ENCODE measurements at regions not wholly inside any gene's neighbourhood (a gene's known extent, or its start where the extent isn't known, plus 50 kb on each side); places are given as distances from the start of the nearest gene placed in this dataset.

DNA sequence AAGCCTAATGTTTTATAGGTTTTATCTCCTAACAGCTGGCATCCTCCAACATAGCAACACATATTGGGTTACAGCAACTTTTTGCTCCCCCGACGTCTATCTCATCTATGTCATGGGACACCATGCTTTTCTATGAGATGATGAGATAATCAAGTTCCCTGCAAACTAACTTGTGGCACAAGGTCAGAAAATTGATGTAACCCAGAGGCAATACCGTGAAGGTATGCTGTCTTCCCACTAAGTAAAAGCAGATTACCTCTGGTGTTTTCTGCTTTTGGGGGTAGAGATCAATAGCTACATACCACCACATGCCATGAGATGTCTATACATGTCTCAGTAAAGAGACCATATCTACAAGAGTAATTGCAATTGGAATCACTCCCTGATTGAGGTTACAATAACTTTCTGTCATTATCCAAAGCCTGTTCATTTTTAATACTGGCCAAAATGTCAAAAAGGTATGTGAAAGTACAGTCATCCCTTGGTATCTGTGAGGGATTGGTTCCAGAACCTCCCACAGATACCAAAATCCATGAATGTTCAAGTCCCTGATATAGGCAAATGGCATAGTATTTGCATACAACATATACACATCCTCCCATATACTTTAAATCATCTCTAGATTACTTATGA, 131.3 kb downstream of the CYSLTR2 start:
- H3K9me3 Mint-ChIP-seq, result peaks cover 7 to 20% (median 14%) of the 10 kb centered on the region in 6 donors
- no peak overlapping the region for H3K27ac Mint-ChIP-seq
- H3K4me1 Mint-ChIP-seq, result no peaks in the 10 kb centered on the region

DNA sequence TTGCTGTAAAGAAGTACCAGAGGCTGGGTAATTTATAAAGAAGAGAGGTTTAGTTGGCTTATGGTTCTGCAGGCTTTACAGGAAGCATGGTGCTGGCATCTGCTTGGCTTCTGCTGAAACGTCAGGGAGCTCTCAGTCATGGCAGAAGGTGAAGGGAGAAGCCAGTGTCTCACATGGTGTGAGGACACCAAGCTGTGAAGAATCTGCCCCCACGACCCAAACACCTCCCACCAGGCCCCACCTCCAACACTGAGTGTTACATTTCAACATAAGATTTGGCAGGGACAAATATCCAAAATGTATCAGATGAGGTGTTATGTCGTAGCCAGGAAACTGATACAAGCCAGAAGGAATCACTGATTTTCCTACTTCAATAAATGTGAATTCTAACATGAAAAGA, 136.5 kb downstream of the CYSLTR2 start:
- Mint-ChIP-seq H3K9me3 (peaks cover 0 to 1% (median 0%) of the 10 kb centered on the region in 6 donors), H3K36me3 (no peaks in the 10 kb centered on the region), H3K27ac (no peak overlapping the region), H3K4me1 (no peaks in the 10 kb centered on the region), H3K4me3 (no peak overlapping the region), H3K27me3 (ENCODE audit: low read depth in 3 of 3) (peaks cover 0 to 5% (median 3%) of the 10 kb centered on the region in 3 donors)
- DNase-seq, result no peak

More for the DNA sequence above, 131.3 kb downstream of the CYSLTR2 start:
- peaks cover 3 to 8% (median 4%) of the 10 kb centered on the region in 3 donors for H3K27me3 Mint-ChIP-seq (ENCODE audit: low read depth in 3 of 3)
- H3K4me3 Mint-ChIP-seq, result no peak overlapping the region
- no peaks in the 10 kb centered on the region for H3K36me3 Mint-ChIP-seq
- no peak for DNase-seq

DNA sequence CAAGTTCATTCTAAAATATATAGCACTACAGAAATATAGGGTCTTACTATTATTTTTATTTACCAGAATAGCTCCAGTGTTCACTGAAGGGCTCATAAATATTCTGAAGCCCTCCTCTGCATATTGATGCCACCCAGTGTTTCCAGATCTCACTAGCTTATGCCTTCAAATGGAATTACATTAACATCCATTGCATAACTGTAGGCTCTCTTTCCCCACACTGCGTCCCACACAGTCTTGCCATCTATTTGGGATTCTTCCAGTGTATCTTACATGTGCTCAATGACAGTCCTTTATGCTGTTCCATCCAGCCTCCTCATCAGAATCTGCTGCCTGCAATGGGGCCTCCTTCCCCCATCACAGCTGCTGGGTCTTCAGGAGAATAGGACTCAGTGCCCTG, 137.2 kb downstream of the CYSLTR2 start:
- Mint-ChIP-seq H3K9me3 (peaks cover 0 to 1% (median 0%) of the 10 kb centered on the region in 6 donors), H3K4me1 (no peaks in the 10 kb centered on the region), H3K36me3 (no peaks in the 10 kb centered on the region), H3K4me3 (no peak overlapping the region), H3K27ac (no peak overlapping the region), H3K27me3 (ENCODE audit: low read depth in 3 of 3) (peaks cover 0 to 6% (median 3%) of the 10 kb centered on the region in 3 donors)
- DNase-seq, result no peak

DNA sequence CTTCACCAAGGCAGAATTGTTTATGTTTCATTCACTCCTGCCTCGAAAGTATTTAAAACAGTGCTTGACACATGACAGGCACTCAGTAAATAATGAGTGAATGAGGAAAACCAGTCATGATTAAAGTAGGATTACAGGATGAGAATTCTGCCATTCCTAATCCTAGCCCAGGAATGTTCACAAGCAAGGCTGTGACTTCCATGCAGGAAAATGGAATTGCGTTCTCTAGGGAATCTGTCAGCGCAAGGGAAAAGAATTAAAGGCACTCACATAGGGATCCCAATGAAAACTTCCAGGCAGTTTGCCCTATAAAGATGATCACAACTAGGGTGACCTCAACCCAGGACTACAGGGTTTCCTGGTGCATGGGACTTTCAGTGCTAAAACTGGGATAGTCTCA, 143.4 kb downstream of the CYSLTR2 start:
- DNase-seq, result no peak
- Mint-ChIP-seq H3K27ac (no peak overlapping the region), H3K4me3 (no peak overlapping the region), H3K9me3 (no peaks in the 10 kb centered on the region), H3K4me1 (no peaks in the 10 kb centered on the region), H3K36me3 (peaks cover 0 to 4% (median 0%) of the 10 kb centered on the region in 3 donors), H3K27me3 (ENCODE audit: low read depth in 3 of 3) (peaks cover 2 to 6% (median 3%) of the 10 kb centered on the region in 3 donors)

DNA sequence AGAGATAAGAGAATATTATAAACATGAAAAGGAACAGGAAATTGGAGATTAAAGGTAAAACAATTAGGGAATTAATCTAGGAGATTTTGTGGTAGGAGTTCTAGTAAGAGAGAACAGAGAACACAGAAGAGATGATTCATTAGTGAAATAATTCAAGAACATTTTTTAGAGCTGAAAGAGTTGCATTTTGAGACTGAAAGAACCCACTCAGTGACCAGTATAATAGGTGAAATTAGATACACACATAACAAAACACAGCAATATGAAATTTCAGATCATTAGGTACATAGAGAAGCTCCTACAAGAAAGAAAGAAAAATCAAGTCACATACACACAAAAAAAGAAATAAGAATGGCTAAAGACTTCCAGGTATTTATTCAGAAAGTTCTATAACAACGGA, 144.0 kb downstream of the CYSLTR2 start:
- H3K9me3 Mint-ChIP-seq, result no peaks in the 10 kb centered on the region
- H3K27ac Mint-ChIP-seq, result no peak overlapping the region
- H3K4me3 Mint-ChIP-seq, result no peak overlapping the region
- DNase-seq, result no peak
- H3K36me3 Mint-ChIP-seq, result peaks cover 0 to 4% (median 0%) of the 10 kb centered on the region in 3 donors
- H3K4me1 Mint-ChIP-seq, result no peaks in the 10 kb centered on the region
- peaks cover 2 to 6% (median 3%) of the 10 kb centered on the region in 3 donors for H3K27me3 Mint-ChIP-seq (ENCODE audit: low read depth in 3 of 3)

DNA sequence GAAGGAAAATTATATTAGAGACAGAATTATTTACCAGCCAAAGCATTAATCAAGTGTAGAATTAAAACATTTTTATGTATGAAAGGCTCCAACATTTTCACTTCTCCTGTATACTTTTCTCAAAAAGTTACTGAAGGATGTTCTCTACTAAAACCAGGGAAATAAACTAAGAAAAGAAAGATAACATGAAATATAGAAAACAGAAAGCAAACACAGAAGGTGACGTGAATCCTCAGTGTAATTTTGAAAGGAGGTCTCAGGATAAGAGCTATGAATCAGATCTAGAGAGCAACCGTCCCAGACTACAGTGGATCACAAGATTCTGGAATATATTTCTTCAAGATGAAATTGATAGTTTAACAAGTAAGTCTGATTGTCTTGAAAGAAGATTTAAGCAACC, 144.5 kb downstream of the CYSLTR2 start:
- Mint-ChIP-seq H3K9me3 (no peaks in the 10 kb centered on the region), H3K4me3 (no peak overlapping the region), H3K27ac (no peak overlapping the region), H3K4me1 (no peaks in the 10 kb centered on the region), H3K27me3 (ENCODE audit: low read depth in 3 of 3) (peaks cover 2 to 6% (median 3%) of the 10 kb centered on the region in 3 donors), H3K36me3 (peaks cover 0 to 4% (median 0%) of the 10 kb centered on the region in 3 donors)
- no peak for DNase-seq

DNA sequence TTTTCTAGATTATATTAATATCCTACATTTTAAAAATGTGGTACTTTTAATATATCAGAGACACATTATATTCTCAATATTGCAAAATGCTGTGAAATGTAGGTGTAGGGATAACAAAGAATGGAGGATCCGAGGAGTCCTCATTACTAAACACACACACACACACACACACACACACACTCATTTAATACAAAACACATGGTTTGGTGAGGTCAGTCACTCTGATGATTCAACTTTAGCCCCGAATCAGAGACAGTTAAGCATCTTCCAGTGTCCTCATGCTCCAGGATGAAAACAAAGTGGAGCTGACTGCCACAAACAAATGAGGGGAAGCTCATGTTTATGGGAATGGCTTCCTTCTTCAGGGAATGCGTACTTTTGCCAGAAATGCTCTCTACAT, 147.5 kb downstream of the CYSLTR2 start:
- DNase-seq, result no peak
- Mint-ChIP-seq H3K4me3 (no peak overlapping the region), H3K27ac (no peak overlapping the region), H3K4me1 (peaks cover 0 to 5% of the 10 kb centered on the region in 2 donors), H3K36me3 (peaks cover 0 to 4% (median 0%) of the 10 kb centered on the region in 3 donors), H3K27me3 (ENCODE audit: low read depth in 3 of 3) (peaks cover 0 to 7% (median 3%) of the 10 kb centered on the region in 3 donors), H3K9me3 (no peaks in the 10 kb centered on the region)

DNA sequence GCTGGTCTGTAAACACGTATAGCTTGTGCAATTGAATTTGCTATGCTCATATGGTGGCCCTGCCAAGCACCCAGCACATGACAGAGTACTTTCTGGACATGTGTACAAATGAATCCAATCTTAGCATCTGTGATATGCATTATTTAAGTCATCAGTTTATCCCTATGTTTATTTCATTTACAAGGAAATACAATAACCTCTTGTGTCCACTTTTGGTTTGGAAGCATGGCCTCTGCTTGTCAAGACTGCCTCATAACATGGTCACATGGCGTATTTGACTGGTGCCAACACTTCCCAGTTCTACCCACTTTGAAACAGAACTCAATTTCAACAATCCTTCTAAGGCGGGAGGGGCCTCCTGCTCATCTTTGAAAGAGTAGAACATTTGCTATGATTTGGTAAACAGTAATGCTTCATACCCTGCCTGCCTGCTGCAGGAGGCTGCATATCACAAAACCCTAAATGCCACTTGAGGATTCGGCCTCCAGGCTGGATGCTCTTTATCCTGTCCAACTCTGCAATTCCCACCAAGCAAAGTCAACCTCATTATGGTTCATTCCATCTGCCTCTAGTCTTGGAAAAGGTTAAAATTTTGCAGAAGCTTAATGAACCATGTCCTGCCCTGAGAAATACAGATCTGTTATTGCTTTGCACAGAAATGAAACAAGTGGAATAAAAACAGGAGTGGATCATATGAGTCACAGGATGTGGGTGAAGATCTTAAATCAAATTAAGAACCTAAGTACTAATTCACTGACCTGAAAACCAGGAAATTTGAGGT, 151.3 kb downstream of the CYSLTR2 start:
- no peak for DNase-seq
- Mint-ChIP-seq H3K27me3 (ENCODE audit: low read depth in 3 of 3) (peaks cover 0 to 3% (median 2%) of the 10 kb centered on the region in 3 donors), H3K27ac (no peak overlapping the region), H3K4me3 (peak overlapping the region in 1 of 5 donors; percentile 11), H3K9me3 (peaks cover 0 to 1% (median 0%) of the 10 kb centered on the region in 6 donors), H3K4me1 (peaks cover 0 to 5% of the 10 kb centered on the region in 2 donors), H3K36me3 (peaks cover 0 to 4% (median 0%) of the 10 kb centered on the region in 3 donors)

DNA sequence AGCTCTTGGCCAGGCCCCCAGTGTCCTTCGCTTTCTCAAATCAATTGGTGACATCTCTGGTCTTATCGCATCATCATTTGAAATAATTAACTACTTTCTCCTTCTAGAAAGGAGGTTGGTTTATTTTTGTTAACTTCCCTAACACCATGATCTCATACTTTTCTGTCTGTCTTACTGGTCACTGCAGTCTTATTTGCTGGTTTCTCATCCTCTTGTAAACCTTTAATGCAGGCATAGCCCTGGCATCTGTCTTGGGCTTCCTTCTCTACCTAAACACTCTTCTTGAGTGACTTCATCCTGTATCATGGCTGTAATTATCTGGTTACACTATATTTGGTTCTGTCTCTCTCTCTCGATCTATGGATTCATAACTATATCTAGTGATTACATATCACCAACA, 152.8 kb downstream of the CYSLTR2 start:
- H3K9me3 Mint-ChIP-seq, result peaks cover 0 to 1% (median 0%) of the 10 kb centered on the region in 6 donors
- H3K4me3 Mint-ChIP-seq, result peak overlapping the region in 2 of 5 donors; percentile 1 to 22
- peaks cover 0 to 4% (median 0%) of the 10 kb centered on the region in 3 donors for H3K36me3 Mint-ChIP-seq
- H3K27ac Mint-ChIP-seq, result peak overlapping the region in 1 of 6 donors; percentile 7
- no peak for DNase-seq
- peaks cover 0 to 3% (median 2%) of the 10 kb centered on the region in 3 donors for H3K27me3 Mint-ChIP-seq (ENCODE audit: low read depth in 3 of 3)
- peaks cover 0 to 5% of the 10 kb centered on the region in 2 donors for H3K4me1 Mint-ChIP-seq

DNA sequence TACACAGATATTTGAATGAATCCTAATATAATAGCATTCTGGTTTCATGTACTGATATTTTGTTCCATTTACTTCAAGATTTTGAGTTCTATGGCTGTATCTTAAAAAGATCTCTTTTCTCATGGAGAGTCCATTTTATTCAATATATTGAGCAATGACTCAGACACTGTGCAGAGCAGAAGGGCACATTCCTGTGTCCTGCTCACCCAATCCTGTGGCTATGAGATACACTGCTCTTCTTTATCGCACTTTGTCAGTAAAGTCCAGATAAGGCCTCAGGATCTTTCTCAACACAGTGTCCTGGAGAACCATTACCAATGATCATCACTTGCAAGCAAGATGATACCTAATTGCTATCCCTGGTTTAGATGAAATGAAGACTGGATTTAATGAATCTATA, 155.0 kb downstream of the CYSLTR2 start:
- Mint-ChIP-seq H3K27me3 (ENCODE audit: low read depth in 3 of 3) (peaks cover 0 to 6% (median 3%) of the 10 kb centered on the region in 3 donors), H3K27ac (no peak overlapping the region), H3K4me3 (no peak overlapping the region), H3K4me1 (peaks cover 0 to 5% of the 10 kb centered on the region in 2 donors), H3K36me3 (peaks cover 0 to 4% (median 0%) of the 10 kb centered on the region in 3 donors), H3K9me3 (peaks cover 0 to 1% (median 0%) of the 10 kb centered on the region in 6 donors)
- no peak for DNase-seq

DNA sequence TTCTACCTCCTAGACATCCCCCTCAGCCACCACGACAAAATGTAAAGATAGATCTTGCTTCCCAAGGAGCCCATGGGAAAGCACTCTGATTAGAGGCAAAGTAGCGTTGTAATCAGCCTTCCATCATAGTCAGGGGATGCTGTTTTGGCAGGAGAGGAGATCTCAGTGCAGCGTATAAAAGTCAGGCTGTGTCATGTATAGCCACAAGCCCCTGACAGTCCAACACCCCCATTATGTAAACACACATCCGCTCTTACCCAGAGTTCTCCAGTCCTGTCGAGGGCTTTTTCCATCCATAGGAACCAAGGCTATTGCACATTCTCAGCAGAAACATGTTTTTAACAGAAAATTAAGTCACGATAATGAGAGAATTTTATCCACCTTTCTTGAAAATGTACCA, 156.3 kb downstream of the CYSLTR2 start:
- DNase-seq, result no peak
- peaks cover 0 to 4% (median 0%) of the 10 kb centered on the region in 3 donors for H3K36me3 Mint-ChIP-seq
- peaks cover 0 to 1% (median 0%) of the 10 kb centered on the region in 6 donors for H3K9me3 Mint-ChIP-seq
- no peak overlapping the region for H3K27ac Mint-ChIP-seq
- peaks cover 0 to 6% (median 2%) of the 10 kb centered on the region in 3 donors for H3K27me3 Mint-ChIP-seq (ENCODE audit: low read depth in 3 of 3)
- H3K4me1 Mint-ChIP-seq, result peaks cover 0 to 5% of the 10 kb centered on the region in 2 donors
- no peak overlapping the region for H3K4me3 Mint-ChIP-seq

DNA sequence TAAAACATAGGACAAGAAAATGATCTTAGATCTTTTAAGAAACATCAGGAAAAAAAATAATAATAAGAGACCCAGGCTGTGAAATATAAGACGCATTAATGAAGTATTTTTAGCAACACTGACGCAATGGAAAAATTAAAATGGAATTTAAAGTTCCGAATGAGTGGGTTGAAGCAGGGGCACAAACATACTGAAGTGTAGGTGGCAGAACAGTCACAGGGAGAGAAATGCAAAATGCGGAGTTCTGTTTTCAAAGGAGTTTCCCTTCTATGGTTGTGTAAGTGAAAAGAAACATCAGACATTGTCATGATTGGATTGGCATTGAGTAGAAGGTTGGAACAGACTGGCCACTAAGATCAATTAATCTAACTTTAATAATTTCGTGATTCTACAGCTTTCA, 159.8 kb downstream of the CYSLTR2 start:
- DNase-seq, result no peak
- Mint-ChIP-seq H3K27me3 (ENCODE audit: low read depth in 3 of 3) (peaks cover 0 to 4% (median 0%) of the 10 kb centered on the region in 3 donors), H3K36me3 (no peaks in the 10 kb centered on the region), H3K9me3 (peaks cover 0 to 1% (median 0%) of the 10 kb centered on the region in 6 donors), H3K4me3 (no peak overlapping the region), H3K4me1 (peaks cover 8 to 10% of the 10 kb centered on the region in 2 donors), H3K27ac (no peak overlapping the region)

DNA sequence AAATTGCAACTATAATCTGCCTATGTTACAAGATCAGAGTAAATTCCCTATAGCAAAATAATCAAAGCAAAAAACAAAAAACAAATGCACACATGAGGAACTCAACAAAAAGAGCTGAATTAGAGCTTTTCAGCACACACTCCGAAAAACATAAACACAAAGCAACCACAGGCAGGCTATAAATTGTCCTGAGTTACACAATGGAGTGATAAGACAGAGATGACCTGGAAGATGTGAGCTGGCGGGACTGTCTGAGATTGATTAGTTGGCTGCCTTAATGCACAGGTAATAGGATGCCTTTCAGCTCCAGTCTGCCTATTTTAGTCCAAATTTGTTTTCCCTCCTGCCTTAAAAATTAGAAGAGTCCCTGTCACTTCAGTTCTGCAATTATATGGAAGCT, 159.0 kb upstream of the FNDC3A start:
- Mint-ChIP-seq H3K4me1 (peaks cover 8 to 10% of the 10 kb centered on the region in 2 donors), H3K36me3 (no peaks in the 10 kb centered on the region), H3K27me3 (ENCODE audit: low read depth in 3 of 3) (peaks cover 0 to 4% (median 2%) of the 10 kb centered on the region in 3 donors), H3K9me3 (no peaks in the 10 kb centered on the region), H3K4me3 (no peak overlapping the region), H3K27ac (peak overlapping the region in 3 of 6 donors; percentile 1 to 57 (median 6))
- DNase-seq, result no peak

All from immature natural killer cell (primary cell).